Stimulated activated CD4-positive, alpha-beta T cell treated with anti-CD3 and anti-CD28 coated beads, Interleukin-12 subunit alpha, Interleukin-12 subunit beta, amount 100 ng/mL, for 48 hours (primary cell): ENCODE measurements at regions not wholly inside any gene's neighbourhood (a gene's known extent, or its start where the extent isn't known, plus 50 kb on each side); places are given as distances from the start of the nearest gene placed in this dataset.
A peak's percentile ranks its signal among the peaks of the same experiment; 100 is the strongest.
"Not testable (repeated sequence)": the region's sequence is repeated elsewhere in the genome, so short reads cannot be mapped to it uniquely, and the experiment has no call there.

ENCODE experiments used
- DNase-seq, 3 donors: peaks; one replicate each; pipeline ENCODE4 v3.0.0-alpha.2; 2020; ENCODE audit warnings: low read depth in 2 of 3, low spot score in 1 of 3

DNA sequence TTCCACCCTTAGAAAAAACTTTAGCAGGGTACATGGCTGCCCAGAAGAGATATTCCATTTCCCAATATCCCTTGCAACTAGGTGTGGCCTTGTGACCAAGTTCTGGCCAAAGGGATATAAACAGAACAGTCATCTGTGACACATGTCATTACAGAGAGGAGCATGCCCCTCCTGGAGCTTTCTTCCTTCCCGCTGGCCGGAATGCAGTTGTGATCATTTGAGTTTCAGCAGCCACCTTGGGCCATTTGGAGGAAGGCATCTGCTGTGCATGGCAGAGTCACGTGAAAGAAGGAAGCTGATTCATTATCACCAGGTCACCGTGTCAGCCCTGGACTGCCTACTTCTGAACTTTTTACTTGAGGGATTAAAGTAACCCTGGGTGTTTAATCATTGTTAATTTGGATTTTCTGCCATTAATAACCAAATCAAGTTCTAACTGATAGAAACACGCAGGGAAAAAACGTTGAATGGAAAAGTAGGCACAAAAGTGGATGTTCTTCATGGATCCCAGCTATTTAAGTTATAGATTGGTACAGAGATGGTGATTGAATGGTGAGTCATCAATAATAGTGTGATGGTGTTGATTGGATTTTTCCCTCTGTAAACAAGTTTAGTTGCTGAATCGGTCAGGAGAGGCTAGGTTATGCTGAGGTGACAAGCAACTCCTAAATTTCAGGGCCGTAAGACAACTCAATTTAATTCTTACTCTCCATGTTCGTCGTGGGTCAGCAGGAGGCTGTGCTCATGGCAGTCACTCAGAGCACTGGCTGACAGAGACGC is 80.7 kb upstream of the CCDC167 start:
- DNase-seq: no peak

DNA sequence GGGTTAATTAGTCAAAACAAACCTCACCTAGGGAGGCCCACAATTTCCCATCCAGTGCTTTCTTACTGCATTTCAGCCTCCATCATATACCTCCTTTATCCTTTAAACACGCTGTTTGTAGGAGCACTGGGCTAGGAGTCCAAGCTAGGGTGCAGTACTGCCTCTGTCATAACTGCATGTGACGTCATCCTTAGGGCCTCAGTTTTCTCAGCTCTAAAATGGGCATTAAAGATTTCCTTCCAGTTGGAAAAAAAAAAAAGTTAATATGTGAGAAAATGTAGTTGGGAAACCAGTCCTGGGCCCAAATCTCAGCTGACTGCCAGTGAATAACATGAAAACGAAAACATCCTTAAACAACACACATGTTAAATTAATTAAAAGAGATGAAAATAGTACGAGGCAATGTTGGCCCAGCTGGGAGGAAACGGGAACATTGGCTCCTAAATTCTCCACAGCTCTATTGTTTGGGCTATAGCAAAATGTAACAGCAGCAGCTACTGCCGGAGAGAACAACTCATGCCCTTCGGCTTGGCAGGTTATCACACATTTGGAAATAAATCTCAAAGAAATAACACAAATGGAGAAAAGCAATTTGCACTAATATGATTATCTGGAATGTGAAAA is 79.9 kb upstream of the CCDC167 start:
- DNase-seq: no peak

DNA sequence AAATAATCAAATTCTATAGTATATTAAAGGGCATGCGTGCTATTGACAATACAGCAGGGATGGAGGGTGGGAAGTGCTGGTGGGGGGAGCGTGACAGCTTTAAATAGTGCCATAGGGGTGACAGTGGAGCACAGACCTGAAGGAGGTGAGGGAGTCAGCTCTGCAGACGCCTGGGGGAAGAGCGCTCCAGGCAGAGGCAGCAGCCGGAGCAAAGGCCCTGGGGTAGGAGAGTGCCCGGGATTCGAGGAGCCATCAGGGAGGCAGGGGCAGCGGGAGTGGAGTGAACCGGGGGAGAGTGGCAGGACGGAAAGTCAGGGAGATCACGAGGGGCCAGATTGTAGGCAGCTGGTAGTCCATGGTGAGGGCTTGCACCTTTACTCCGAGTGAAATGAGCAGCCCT is 78.4 kb upstream of the CCDC167 start:
- no peak for DNase-seq

DNA sequence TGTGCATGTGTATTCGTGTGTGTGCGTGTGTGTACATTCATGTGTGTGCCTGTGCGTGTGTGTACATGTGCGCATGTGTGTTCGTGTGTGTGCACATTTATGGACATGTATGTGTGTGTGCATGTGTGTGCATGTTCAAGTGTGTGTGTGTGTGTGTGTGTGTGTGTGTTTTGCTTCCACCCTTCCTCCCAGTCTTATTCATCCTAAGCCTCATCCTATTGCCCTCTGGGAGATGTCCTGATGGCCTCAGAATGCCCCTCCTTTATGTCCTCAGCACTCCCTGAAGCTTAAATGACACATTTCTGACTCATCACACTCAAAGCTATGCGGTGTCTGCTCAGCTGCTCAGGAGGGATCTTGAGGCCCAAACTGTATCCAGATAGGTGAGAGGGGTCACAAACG is 76.6 kb upstream of the CCDC167 start:
- no peak for DNase-seq

DNA sequence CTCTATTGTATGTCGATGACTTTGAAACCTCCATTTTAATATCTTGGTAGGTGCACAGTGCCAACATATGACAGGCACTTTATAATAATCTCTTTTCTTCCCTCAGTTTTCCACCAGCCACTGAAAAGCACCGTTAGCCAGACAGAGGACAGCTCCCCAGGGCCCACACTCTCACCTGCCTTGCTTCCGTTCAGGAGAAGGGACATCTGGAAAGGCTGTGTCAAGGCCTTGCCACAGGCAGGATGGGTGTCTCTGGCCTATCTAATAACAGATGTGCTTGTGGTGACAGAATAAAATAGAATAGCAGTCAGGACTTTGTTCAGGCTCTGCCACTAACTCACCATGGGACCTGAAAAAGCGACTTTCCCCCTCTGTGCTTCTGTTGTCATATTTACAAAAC is 75.5 kb upstream of the CCDC167 start:
- no peak for DNase-seq

DNA sequence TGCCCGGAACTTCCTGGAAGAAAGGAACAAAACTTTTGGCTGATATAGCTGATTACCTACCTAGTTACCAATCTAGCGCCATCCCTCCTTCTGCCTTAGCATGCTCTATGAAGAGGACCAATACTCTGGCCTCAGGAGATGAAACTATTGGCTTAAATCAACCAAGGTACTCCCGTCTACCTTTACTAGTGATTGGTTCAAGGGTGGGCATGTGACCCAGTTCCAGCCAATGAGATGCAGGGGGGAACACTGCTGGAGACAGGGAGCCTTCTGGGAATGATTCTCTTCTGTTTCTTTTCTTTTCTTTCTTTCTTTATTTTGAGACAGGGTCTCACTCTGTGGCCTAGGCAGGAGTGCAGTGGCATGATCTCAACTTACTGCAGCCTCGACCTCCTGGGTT is 72.6 kb upstream of the CCDC167 start:
- no peak for DNase-seq

DNA sequence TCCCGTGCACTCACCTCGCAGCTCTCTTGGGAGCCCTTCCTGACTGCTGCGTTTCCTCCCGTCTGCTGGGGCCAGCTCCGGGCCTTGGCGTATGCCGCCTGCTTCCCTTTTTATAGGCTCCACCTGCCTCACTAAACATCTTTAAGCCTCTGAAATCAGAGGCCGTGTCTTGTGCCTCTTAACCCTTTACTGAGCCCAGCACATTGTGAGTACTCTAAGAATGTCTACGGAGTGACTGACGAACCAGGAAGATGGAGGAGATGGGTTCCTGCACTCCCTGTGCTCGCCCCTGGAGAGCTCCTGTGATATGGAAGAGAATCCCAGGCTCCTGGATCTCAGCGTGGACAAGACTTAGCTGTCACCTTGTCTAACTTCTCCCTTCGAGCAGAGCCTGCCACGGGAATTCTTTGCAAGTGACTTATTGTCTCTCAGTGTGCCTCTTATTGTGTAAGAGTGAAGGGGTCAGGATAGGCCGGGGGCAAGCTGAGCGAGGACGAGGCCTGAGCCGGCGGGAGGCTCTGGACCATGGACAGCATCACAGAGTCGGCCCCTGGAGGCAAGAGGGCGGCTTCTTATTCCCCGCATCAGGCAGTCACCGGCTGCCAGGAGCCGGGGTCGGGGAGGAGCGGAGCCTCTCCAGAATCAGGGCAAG is 70.9 kb upstream of the CCDC167 start:
- DNase-seq: no peak

DNA sequence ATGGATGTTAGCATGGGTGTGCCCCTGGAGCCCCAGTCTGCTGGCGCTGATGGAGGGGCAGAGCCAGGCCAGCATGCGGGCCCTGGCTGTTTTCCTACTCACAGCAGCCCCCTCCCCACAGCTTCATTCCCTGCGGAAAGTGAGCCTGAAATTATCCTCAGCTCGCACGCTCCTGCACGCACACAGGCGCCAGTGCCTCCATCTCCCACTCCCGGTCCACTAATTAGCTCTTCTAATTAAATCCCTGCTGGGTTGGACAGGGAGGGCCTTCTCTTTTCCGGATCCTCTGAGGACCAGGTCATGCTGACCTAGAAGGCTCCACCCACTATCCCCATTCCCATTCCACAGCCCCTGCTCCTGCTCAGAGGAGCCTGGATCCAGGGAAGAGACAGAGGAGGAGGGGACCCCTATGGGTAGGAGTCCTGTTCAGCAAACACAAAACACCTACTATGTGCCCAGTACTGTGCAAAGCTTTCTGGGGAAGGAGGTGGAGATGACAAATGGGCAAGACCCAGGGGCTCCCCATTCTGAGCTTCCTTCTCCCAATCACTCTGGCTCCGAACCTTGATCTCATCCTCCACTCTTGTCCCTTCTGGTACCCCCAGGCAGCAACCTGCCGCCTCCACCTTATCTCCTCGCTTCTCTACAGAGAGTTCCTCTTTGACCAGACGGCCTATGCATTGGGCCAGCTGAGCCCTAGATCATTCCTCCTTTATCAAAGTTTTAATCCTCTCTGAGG is 70.2 kb upstream of the CCDC167 start:
- DNase-seq: no peak

DNA sequence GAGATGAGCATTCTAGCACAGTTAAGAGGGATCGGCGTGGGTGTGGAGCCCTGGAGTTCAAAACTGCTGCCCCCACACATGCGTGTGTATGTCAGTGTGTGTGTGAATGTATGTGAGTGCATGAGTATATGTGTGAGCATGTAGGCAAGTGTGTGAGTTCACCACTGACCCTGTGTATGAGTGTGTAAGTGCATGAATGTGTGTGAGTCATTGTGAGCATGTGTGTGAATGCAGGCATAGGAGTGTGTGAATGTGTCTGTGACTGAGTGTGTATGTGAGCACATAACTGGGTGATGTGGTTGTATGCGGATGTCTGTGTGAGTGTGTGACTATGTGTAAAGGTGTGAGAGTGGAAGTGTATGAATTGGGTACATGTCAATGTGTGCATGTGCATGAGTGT is 69.6 kb upstream of the CCDC167 start:
- DNase-seq: no peak

DNA sequence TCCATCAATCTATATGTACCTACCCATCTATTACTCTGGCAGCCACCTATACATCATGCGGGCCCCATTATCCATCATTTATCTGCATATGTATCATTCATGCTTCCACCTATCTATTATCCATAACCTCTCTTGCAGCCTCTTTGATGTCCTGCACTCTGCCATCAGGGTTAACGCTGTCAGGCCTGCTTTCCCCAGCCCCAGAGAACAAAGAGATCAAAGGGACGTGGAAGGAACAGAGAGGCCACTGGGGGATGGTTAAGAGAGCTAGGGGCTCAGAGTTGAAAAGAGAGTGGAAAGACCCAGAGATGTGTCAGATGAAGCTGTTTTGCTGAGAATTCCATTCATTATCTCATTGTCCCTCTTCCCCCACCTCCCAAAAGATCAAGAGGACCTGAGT is 67.3 kb upstream of the CCDC167 start:
- no peak for DNase-seq

DNA sequence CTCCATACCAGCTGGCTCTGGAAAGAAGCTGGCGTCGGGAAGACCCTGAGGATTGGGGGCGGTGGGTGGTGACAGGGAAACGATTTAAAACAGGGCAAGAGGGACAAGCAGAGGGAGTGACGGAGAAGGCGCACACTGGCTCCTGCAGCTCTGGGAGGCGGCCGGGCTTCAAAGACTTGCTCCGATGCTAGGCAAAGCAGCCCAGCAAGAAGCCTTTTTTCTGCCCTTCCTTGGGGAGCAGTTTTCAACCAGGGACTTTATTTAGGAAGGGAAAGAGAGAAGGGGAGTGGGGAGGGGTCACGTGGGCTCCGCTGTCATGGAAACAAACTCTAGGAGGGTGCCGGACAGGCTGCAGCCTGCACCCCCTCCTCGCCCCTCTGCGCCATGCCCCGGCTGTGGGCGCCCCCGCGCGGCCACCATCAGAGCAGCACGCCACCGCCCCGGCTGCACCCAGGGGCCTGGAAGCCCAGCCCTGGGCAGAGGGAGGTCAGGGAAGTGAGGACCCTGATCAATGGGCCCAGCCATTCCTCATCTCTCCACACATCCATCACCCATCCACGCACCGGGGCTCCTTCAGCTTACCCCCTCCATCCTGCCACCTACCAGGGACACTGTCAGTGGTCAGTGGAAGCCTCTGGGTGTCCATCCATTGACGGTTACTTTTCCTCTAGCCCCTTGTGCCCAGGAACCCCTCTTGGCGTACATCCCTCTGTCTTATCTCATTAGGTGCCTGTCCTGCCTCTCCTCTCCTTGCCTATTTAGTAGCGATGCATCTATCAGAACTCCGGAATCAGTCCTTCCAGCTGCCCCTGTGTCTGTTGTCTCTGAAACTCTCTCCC is 66.6 kb upstream of the CCDC167 start:
- DNase-seq: peak; percentile 32 to 76 (median 61)

DNA sequence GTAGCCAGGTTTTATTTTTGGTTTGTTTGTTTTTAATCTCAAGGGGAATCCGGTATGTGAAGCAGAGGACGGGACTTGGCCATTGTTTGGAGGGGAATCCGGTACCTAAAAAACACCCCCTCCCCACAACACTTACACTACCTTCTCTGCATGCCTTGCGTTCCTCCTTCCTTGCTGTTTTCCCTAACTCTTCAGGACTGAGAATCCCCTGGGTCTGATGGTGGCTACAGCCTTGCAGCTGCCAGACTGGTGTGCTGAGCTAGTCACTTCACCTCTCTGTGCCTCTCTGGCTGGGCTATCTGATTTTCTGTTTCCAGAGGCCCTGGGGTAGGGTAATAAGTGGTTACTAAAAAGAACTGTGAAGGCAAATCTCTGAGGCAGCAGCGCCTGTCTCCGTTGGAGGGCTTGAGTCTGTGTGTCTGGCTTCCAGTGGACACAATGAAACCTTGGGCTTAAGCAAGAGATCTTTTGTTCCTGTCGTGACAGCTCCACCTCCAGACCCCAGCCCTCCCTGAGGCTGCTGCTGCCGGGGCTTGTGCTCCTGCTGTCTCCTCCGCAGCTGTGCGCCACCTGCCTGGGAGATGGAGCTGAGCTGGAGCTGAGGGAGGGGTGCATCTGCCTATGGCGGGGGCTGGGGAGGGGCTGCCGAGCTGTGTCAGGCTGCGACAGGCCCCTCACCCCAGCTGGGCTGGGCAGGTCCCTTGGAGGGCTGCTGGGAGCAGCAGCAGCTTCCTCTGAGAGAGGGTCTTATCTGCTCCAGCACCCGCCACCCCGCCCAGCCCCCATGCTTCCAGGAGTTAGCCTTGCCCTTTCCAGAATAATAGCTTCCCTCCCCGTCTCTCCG is 65.8 kb upstream of the CCDC167 start:
- no peak for DNase-seq

DNA sequence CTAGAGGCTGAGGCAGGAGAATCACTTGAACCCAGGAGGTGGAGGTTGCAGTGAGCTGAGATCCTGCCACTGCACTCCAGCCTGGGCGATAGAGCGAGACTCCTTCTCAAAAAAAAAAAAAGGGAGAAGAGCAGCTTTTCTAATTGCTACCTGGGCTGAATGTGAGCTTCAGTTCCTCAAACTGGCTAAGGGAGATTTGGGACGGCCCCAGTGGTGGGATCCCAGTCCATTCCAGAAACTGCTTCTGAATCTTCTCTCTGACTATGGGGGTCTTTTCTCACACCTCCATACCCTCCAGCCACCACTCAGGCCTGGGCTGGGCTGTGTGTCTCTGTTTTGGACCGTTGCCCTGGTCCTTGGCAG is 63.2 kb upstream of the CCDC167 start:
- DNase-seq: not testable (repeated sequence)

DNA sequence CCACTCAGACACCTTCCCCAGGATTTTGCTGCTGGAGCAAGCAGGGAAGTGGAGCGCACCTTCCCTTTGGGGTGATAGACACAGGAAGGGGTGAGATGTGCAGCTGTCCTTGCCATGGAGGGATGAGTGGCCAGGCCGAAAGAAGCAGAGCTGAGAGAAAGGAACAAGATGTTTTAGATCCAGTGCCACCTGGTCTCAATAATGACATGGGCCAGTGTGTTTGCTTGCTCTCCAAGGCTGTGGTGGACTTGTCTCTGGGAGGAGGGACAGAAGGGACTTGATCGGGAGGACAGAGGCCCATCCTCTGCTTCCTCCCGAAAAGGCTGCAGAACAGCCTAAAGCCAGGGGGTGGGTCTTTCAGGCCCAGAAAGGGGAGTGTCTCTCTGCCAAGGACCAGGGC is 61.7 kb upstream of the CCDC167 start:
- no peak for DNase-seq

DNA sequence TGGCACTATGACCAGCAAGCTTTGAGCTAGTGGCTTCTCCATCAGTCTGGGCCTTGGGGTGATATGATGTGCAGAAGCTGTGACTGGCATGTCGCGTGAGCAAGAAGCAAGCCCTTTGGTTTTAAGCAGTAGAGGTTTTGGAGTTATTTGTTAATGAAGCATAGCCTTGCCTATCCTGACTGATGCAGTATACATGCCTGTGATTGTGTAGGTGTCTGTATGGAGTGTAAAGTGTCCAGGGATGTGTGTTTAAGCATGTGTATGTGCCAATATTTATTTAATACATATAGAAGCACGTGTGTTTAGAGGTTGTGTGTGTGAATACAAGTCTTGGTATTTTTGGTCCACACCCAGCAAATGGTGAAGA is 61.0 kb upstream of the CCDC167 start:
- DNase-seq: no peak

DNA sequence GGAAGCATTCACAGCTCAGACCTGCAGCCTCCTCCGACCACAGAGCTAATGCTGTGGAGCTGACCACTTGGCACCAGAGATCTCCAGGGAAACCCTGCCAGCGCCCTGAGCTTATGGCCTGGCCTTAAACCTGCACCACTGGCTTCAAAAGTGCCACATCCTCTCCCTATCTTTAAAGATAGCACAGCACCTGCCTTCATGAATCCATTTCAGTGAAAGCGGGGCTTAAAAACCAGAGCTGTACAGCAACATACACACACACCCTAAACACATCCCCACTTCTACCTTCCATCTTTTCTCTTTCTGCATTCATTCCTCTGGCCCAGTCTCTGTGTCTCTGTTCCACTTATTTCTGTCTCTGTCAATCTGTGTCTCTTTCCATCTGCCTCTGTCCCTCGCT is 59.8 kb upstream of the CCDC167 start:
- DNase-seq: no peak

DNA sequence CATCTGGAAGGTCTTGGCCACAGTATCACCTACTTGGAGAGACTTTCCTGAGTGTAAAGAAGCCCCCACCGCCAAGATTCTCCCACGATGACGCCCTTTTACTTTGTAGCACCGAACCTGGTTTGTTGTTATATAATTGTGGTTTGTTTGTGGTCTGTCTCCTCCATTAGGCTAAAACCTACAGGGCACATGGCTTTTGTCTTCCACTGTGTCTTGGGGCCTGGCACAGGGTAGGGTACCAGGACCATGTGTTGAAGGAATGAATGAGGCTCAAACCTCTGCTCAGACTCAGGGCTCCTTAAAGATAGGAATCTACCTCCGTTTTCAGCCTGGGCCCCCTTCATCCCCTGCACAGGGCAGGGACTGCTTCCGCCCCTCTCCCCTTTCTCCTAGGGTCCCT is 59.4 kb upstream of the CCDC167 start:
- DNase-seq: no peak

DNA sequence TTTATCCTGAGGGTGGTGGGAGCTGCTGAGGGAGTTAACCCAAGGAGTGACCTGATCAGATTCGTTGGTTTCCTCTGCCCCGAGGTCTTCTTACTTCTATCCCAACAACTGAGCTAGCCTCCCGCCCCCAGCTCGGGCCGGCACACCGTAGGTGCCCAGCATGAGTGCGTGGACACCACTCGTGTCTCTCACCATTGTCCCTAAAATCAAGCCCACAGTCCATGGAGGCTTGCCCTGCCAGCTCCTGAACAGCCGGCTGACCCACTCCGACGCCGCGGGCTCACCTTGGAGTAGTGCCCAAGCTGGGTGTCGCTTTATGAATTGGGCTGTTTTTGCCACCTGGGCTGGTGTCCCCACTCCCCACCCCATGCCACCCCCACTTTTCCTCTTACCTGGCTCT is 59.0 kb upstream of the CCDC167 start:
- DNase-seq: no peak

DNA sequence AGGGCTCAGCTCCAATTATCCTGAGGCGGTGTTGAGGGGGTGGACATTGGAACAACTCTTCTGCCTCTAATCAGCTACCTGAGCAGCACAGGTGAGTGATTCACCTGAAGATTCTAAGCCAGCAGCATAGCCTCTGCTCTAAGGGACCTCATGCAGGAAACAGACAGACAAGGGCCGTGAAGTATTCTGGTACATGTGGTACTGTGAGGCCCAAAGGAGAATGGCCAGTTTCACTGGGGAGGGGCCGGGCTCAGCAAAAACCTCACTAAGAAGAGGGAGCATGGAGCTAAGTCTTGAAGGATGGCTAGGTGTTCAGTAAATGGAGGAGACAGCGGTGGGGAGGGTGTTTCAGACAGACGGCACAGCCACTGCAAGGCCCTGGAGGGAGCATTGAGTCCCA is 58.5 kb upstream of the CCDC167 start:
- no peak for DNase-seq

DNA sequence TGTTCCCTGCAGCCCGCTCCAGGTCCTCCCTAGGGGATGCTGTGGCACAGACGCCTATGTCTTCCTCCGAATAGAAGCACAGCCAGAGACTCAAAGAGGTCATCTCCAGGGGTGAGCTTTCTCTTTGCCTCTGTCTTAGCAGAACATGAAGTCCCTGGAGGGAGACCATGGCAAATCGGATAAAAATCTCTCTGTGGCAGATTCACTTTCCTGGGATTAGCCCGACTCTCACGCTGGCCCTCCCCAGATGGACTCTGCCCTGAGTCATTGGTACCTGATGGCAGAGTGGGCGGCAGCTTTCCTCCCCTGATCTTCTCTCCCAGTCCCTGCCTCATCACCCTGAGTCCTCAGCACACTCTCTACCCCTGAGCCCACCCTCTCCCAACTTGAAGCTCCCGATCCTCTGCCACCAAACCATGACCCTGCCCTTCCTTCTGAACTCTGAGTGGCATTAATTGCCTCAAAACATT is 58.0 kb upstream of the CCDC167 start:
- DNase-seq: no peak
